ENCODE measurements at regions not wholly inside any gene's neighbourhood (a gene's known extent, or its start where the extent isn't known, plus 50 kb on each side); places are given as distances from the start of the nearest gene placed in this dataset.
"Not testable (repeated sequence)": the region's sequence is repeated elsewhere in the genome, so short reads cannot be mapped to it uniquely, and the experiment has no call there.

GRCh38 chr2:111316881-111317549, 196.3 kb downstream of the BCL2L11 start:
- H3K27ac ChIP-seq (ENCODE audit: low read length); DNase-seq (ENCODE audit: low read depth, low spot score); CTCF ChIA-PET; H3K4me1 ChIP-seq (ENCODE audit: control insufficient read depth, insufficient read depth, low read length); H3K27me3 ChIP-seq (ENCODE audit: control insufficient read depth, insufficient read depth, low read length); in situ Hi-C loops (cut with HindIII; ENCODE audit: low pct_unique_long_range_greater_than_20kb, low sequenced_read_pairs); intact Hi-C loops (cut with micrococcal nuclease; ENCODE audit: unreplicated experiment); H3K9me3 ChIP-seq (ENCODE audit: control insufficient read depth, insufficient read depth, low read depth, low read length); POLR2A ChIA-PET; H3K36me3 ChIP-seq (ENCODE audit: control insufficient read depth, insufficient read depth, low read length); ATAC-seq; H3K4me3 ChIP-seq (ENCODE audit: low read depth in 2 of 2, low read length in 2 of 2): not testable (repeated sequence)
- TSS peak; percentile 30 for BruUV-seq (replicated peaks)

- H3K27ac ChIP-seq (ENCODE audit: low read length); POLR2A ChIA-PET; H3K4me1 ChIP-seq (ENCODE audit: control insufficient read depth, insufficient read depth, low read length); H3K27me3 ChIP-seq (ENCODE audit: control insufficient read depth, insufficient read depth, low read length); H3K9me3 ChIP-seq (ENCODE audit: control insufficient read depth, insufficient read depth, low read depth, low read length); BruUV-seq (replicated peaks); intact Hi-C loops (cut with micrococcal nuclease; ENCODE audit: unreplicated experiment); DNase-seq (ENCODE audit: low read depth, low spot score); H3K4me3 ChIP-seq (ENCODE audit: low read depth in 2 of 2, low read length in 2 of 2); CTCF ChIA-PET; H3K36me3 ChIP-seq (ENCODE audit: control insufficient read depth, insufficient read depth, low read length); in situ Hi-C loops (cut with HindIII; ENCODE audit: low pct_unique_long_range_greater_than_20kb, low sequenced_read_pairs); ATAC-seq: not testable (repeated sequence)
Observed at GRCh38 chr2:111319552-111319951, 198.8 kb downstream of the BCL2L11 start.

GRCh38 chr2:111320264-111320663, 199.6 kb downstream of the BCL2L11 start:
- in situ Hi-C loops (cut with HindIII; ENCODE audit: low pct_unique_long_range_greater_than_20kb, low sequenced_read_pairs); POLR2A ChIA-PET; H3K9me3 ChIP-seq (ENCODE audit: control insufficient read depth, insufficient read depth, low read depth, low read length); H3K27ac ChIP-seq (ENCODE audit: low read length); H3K36me3 ChIP-seq (ENCODE audit: control insufficient read depth, insufficient read depth, low read length); H3K27me3 ChIP-seq (ENCODE audit: control insufficient read depth, insufficient read depth, low read length); intact Hi-C loops (cut with micrococcal nuclease; ENCODE audit: unreplicated experiment); BruUV-seq (replicated peaks); CTCF ChIA-PET; DNase-seq (ENCODE audit: low read depth, low spot score); H3K4me1 ChIP-seq (ENCODE audit: control insufficient read depth, insufficient read depth, low read length); H3K4me3 ChIP-seq (ENCODE audit: low read depth in 2 of 2, low read length in 2 of 2): not testable (repeated sequence)
- peak; percentile 26; the same call in 1 of the 2 replicates for ATAC-seq

- POLR2A ChIA-PET: not testable (repeated sequence)
Observed at GRCh38 chr2:111320965-111321364, 200.3 kb downstream of the BCL2L11 start.

GRCh38 chr2:111323384-111323783, 202.7 kb downstream of the BCL2L11 start:
- H3K36me3 ChIP-seq (ENCODE audit: control insufficient read depth, insufficient read depth, low read length); H3K9me3 ChIP-seq (ENCODE audit: control insufficient read depth, insufficient read depth, low read depth, low read length); H3K4me1 ChIP-seq (ENCODE audit: control insufficient read depth, insufficient read depth, low read length); POLR2A ChIA-PET; ATAC-seq; DNase-seq (ENCODE audit: low read depth, low spot score); intact Hi-C loops (cut with micrococcal nuclease; ENCODE audit: unreplicated experiment); in situ Hi-C loops (cut with HindIII; ENCODE audit: low pct_unique_long_range_greater_than_20kb, low sequenced_read_pairs); H3K4me3 ChIP-seq (ENCODE audit: low read depth in 2 of 2, low read length in 2 of 2); H3K27ac ChIP-seq (ENCODE audit: low read length); CTCF ChIA-PET; H3K27me3 ChIP-seq (ENCODE audit: control insufficient read depth, insufficient read depth, low read length); BruUV-seq (replicated peaks): not testable (repeated sequence)

More at GRCh38 chr2:111320965-111321364, 200.3 kb downstream of the BCL2L11 start:
- peak; percentile 97 for ATAC-seq
- H3K9me3 ChIP-seq (ENCODE audit: control insufficient read depth, insufficient read depth, low read depth, low read length); in situ Hi-C loops (cut with HindIII; ENCODE audit: low pct_unique_long_range_greater_than_20kb, low sequenced_read_pairs); H3K27ac ChIP-seq (ENCODE audit: low read length); H3K27me3 ChIP-seq (ENCODE audit: control insufficient read depth, insufficient read depth, low read length); H3K36me3 ChIP-seq (ENCODE audit: control insufficient read depth, insufficient read depth, low read length); intact Hi-C loops (cut with micrococcal nuclease; ENCODE audit: unreplicated experiment); H3K4me1 ChIP-seq (ENCODE audit: control insufficient read depth, insufficient read depth, low read length); CTCF ChIA-PET; H3K4me3 ChIP-seq (ENCODE audit: low read depth in 2 of 2, low read length in 2 of 2); BruUV-seq (replicated peaks): not testable (repeated sequence)
- peak; percentile 60 for DNase-seq (ENCODE audit: low read depth, low spot score)

- H3K27me3 ChIP-seq (ENCODE audit: control insufficient read depth, insufficient read depth, low read length); CTCF ChIA-PET; POLR2A ChIA-PET; H3K4me3 ChIP-seq (ENCODE audit: low read depth in 2 of 2, low read length in 2 of 2); H3K27ac ChIP-seq (ENCODE audit: low read length); in situ Hi-C loops (cut with HindIII; ENCODE audit: low pct_unique_long_range_greater_than_20kb, low sequenced_read_pairs); H3K4me1 ChIP-seq (ENCODE audit: control insufficient read depth, insufficient read depth, low read length); DNase-seq (ENCODE audit: low read depth, low spot score); intact Hi-C loops (cut with micrococcal nuclease; ENCODE audit: unreplicated experiment); ATAC-seq; H3K9me3 ChIP-seq (ENCODE audit: control insufficient read depth, insufficient read depth, low read depth, low read length); H3K36me3 ChIP-seq (ENCODE audit: control insufficient read depth, insufficient read depth, low read length): not testable (repeated sequence)
- BruUV-seq (replicated peaks): TSS peak; percentile 48
Observed at GRCh38 chr2:111327726-111328125, 207.0 kb downstream of the BCL2L11 start.

- H3K4me1 ChIP-seq (ENCODE audit: control insufficient read depth, insufficient read depth, low read length); H3K27me3 ChIP-seq (ENCODE audit: control insufficient read depth, insufficient read depth, low read length); in situ Hi-C loops (cut with HindIII; ENCODE audit: low pct_unique_long_range_greater_than_20kb, low sequenced_read_pairs); H3K4me3 ChIP-seq (ENCODE audit: low read depth in 2 of 2, low read length in 2 of 2); POLR2A ChIA-PET; H3K9me3 ChIP-seq (ENCODE audit: control insufficient read depth, insufficient read depth, low read depth, low read length); intact Hi-C loops (cut with micrococcal nuclease; ENCODE audit: unreplicated experiment); CTCF ChIA-PET; BruUV-seq (replicated peaks); DNase-seq (ENCODE audit: low read depth, low spot score); H3K27ac ChIP-seq (ENCODE audit: low read length); H3K36me3 ChIP-seq (ENCODE audit: control insufficient read depth, insufficient read depth, low read length): not testable (repeated sequence)
- peak; percentile 42 for ATAC-seq
Observed at GRCh38 chr2:111329309-111329708, 208.6 kb downstream of the BCL2L11 start.
